ENCODE measurements at regions not wholly inside any gene's neighbourhood (a gene's known extent, or its start where the extent isn't known, plus 50 kb on each side); places are given as distances from the start of the nearest gene placed in this dataset.

- Histone ChIP-seq H3K4me3 (ENCODE audit: low read length in 2 of 2) (no peak overlapping the region), H3K9ac (ENCODE audit: low read length in 2 of 2) (no peak overlapping the region), H3K27me3 (ENCODE audit: control insufficient read depth in 1 of 2, insufficient read depth in 2 of 2, low read length in 2 of 2) (peaks cover 0 to 2% of the 10 kb centered on the region in 2 donors), H3K9me3 (ENCODE audit: control insufficient read depth in 2 of 2, low read length in 2 of 2) (no peaks in the 10 kb centered on the region), H3K36me3 (ENCODE audit: control insufficient read depth in 2 of 2, insufficient read depth in 2 of 2, low read length in 2 of 2) (no peaks in the 10 kb centered on the region), H3K27ac (ENCODE audit: low read length) (no peak overlapping the region), H3K4me1 (ENCODE audit: control insufficient read depth, insufficient read depth, low read length) (no peaks in the 10 kb centered on the region)
These were observed 1154.8 kb downstream of the GATA3 start for GRCh38 chr10:9209105-9209798.

- no peaks in the 10 kb centered on the region for H3K9me3 ChIP-seq (ENCODE audit: control insufficient read depth in 2 of 2, low read length in 2 of 2)
- no peaks in the 10 kb centered on the region for H3K36me3 ChIP-seq (ENCODE audit: control insufficient read depth in 2 of 2, insufficient read depth in 2 of 2, low read length in 2 of 2)
- no peak overlapping the region for H3K27ac ChIP-seq (ENCODE audit: low read length)
- H3K27me3 ChIP-seq (ENCODE audit: control insufficient read depth in 1 of 2, insufficient read depth in 2 of 2, low read length in 2 of 2): peaks cover 0 to 2% of the 10 kb centered on the region in 2 donors
- H3K4me3 ChIP-seq (ENCODE audit: low read length in 2 of 2): no peak overlapping the region
- no peak overlapping the region for H3K9ac ChIP-seq (ENCODE audit: low read length in 2 of 2)
- no peaks in the 10 kb centered on the region for H3K4me1 ChIP-seq (ENCODE audit: control insufficient read depth, insufficient read depth, low read length)
These were observed 1156.7 kb downstream of the GATA3 start for GRCh38 chr10:9211228-9211627.

DNA sequence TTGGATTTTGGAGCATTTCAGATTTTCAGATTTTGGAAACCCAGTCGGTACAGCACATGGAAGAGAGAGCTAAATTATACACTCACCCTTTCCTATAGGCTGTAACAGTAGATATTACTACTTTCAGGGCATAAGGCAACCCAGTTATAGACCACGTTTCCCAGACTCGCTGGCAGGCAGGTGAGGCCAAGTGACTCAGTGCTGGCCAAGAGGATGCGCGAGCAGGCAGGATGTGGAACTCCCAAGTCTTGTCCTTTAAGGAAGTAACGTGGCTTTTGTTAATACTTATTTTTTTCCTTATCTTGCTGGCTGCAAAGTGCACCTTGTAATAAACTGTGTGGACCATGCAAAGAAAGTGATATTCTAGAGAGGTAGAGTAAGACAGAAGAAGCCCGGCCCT lies 1160.1 kb downstream of the GATA3 start:
- no peaks in the 10 kb centered on the region for H3K4me1 ChIP-seq (ENCODE audit: control insufficient read depth, insufficient read depth, low read length)
- no peak overlapping the region for H3K9ac ChIP-seq (ENCODE audit: low read length in 2 of 2)
- no peak overlapping the region for H3K27ac ChIP-seq (ENCODE audit: low read length)
- peaks cover 0 to 2% of the 10 kb centered on the region in 2 donors for H3K27me3 ChIP-seq (ENCODE audit: control insufficient read depth in 1 of 2, insufficient read depth in 2 of 2, low read length in 2 of 2)
- no peaks in the 10 kb centered on the region for H3K9me3 ChIP-seq (ENCODE audit: control insufficient read depth in 2 of 2, low read length in 2 of 2)
- no peak overlapping the region for H3K4me3 ChIP-seq (ENCODE audit: low read length in 2 of 2)
- H3K36me3 ChIP-seq (ENCODE audit: control insufficient read depth in 2 of 2, insufficient read depth in 2 of 2, low read length in 2 of 2): no peaks in the 10 kb centered on the region

DNA sequence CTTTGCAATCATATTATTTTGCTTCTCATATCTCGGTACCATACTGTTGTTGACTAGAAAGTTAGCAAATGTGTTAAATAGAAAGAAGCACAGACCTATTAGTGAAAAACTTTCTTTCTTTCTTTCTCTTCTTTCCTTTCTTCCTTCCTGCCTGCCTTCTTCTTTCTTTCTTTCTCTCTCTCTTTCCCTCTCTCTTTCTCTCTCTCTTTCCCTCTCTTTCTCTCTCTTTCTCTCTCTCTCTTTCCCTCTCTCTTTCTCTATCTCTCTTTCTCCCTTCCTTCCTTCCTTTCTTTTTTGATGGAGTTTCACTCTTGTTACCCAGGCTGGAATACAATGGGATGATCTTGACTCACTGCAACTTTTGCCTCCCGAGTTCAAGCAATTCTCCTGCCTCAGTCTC lies 1160.6 kb downstream of the GATA3 start:
- no peaks in the 10 kb centered on the region for H3K36me3 ChIP-seq (ENCODE audit: control insufficient read depth in 2 of 2, insufficient read depth in 2 of 2, low read length in 2 of 2)
- H3K27ac ChIP-seq (ENCODE audit: low read length): no peak overlapping the region
- no peaks in the 10 kb centered on the region for H3K4me1 ChIP-seq (ENCODE audit: control insufficient read depth, insufficient read depth, low read length)
- peaks cover 0 to 2% of the 10 kb centered on the region in 2 donors for H3K27me3 ChIP-seq (ENCODE audit: control insufficient read depth in 1 of 2, insufficient read depth in 2 of 2, low read length in 2 of 2)
- H3K9ac ChIP-seq (ENCODE audit: low read length in 2 of 2): no peak overlapping the region
- no peaks in the 10 kb centered on the region for H3K9me3 ChIP-seq (ENCODE audit: control insufficient read depth in 2 of 2, low read length in 2 of 2)
- H3K4me3 ChIP-seq (ENCODE audit: low read length in 2 of 2): no peak overlapping the region

DNA sequence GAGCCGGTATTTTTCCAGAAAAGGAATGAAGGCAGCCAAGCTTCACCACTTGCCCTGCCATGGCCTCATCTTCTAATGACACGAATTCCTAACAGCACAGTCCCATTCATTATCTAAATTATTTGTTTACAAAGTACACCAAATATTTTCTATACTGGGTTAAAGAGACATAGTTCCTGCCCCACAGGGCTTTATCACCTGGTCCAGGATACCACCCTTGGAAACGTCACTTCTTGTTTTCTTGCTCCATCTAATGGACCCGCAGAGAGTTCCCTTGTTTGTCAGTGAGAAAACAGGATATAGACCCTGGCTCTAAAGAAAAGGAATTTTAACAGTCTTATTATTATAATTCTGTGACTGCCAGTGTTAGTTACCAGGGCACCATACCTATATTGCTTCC lies 1165.4 kb downstream of the GATA3 start:
- no peaks in the 10 kb centered on the region for H3K36me3 ChIP-seq (ENCODE audit: control insufficient read depth in 2 of 2, insufficient read depth in 2 of 2, low read length in 2 of 2)
- H3K27ac ChIP-seq (ENCODE audit: low read length): no peak overlapping the region
- no peaks in the 10 kb centered on the region for H3K9me3 ChIP-seq (ENCODE audit: control insufficient read depth in 2 of 2, low read length in 2 of 2)
- H3K9ac ChIP-seq (ENCODE audit: low read length in 2 of 2): no peak overlapping the region
- no peaks in the 10 kb centered on the region for H3K27me3 ChIP-seq (ENCODE audit: control insufficient read depth in 1 of 2, insufficient read depth in 2 of 2, low read length in 2 of 2)
- H3K4me3 ChIP-seq (ENCODE audit: low read length in 2 of 2): no peak overlapping the region
- H3K4me1 ChIP-seq (ENCODE audit: control insufficient read depth, insufficient read depth, low read length): no peaks in the 10 kb centered on the region

- Histone ChIP-seq H3K27ac (ENCODE audit: low read length) (no peak overlapping the region), H3K27me3 (ENCODE audit: control insufficient read depth in 1 of 2, insufficient read depth in 2 of 2, low read length in 2 of 2) (no peaks in the 10 kb centered on the region), H3K4me1 (ENCODE audit: control insufficient read depth, insufficient read depth, low read length) (no peaks in the 10 kb centered on the region), H3K36me3 (ENCODE audit: control insufficient read depth in 2 of 2, insufficient read depth in 2 of 2, low read length in 2 of 2) (no peaks in the 10 kb centered on the region), H3K4me3 (ENCODE audit: low read length in 2 of 2) (no peak overlapping the region), H3K9me3 (ENCODE audit: control insufficient read depth in 2 of 2, low read length in 2 of 2) (no peaks in the 10 kb centered on the region), H3K9ac (ENCODE audit: low read length in 2 of 2) (no peak overlapping the region)
These were observed 1168.4 kb downstream of the GATA3 start for GRCh38 chr10:9222917-9223316.

DNA sequence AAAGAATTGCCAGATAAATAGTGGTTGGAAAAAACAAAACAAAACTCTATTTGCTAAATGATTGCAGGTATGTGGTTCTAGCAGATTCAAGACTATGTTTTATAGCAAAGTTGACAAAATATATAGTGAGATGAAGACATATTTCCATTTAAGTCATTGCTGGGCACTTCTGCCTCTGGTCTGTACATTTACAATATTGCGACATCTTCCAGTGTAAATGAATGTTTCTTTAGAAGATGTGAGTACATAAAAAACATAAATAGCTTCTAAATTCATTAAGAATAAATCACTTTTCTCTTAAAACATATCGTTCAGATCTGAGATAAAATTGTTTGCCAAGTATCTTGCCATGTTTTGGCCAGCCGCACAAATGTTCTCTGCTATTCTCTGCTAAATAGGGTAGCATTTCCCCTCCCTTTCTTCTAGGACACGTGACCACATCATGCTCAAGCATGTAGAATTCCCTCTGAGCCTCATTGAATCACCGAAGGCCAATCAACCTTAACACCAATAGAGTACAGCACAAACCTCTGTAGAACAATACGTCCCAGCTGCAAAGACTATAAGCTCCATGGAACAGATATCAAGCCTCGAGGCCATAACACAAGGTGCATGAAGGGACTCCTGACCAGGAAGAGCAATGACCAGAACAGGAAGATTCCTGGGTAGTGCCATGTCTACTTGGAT lies 1173.3 kb downstream of the GATA3 start:
- Histone ChIP-seq H3K9me3 (ENCODE audit: control insufficient read depth in 2 of 2, low read length in 2 of 2) (no peaks in the 10 kb centered on the region), H3K4me3 (ENCODE audit: low read length in 2 of 2) (no peak overlapping the region), H3K27me3 (ENCODE audit: control insufficient read depth in 1 of 2, insufficient read depth in 2 of 2, low read length in 2 of 2) (peaks cover 0 to 4% of the 10 kb centered on the region in 2 donors), H3K27ac (ENCODE audit: low read length) (no peak overlapping the region), H3K4me1 (ENCODE audit: control insufficient read depth, insufficient read depth, low read length) (no peaks in the 10 kb centered on the region), H3K36me3 (ENCODE audit: control insufficient read depth in 2 of 2, insufficient read depth in 2 of 2, low read length in 2 of 2) (no peaks in the 10 kb centered on the region), H3K9ac (ENCODE audit: low read length in 2 of 2) (no peak overlapping the region)

- Histone ChIP-seq H3K9me3 (ENCODE audit: control insufficient read depth in 2 of 2, low read length in 2 of 2) (no peaks in the 10 kb centered on the region), H3K9ac (ENCODE audit: low read length in 2 of 2) (no peak overlapping the region), H3K4me3 (ENCODE audit: low read length in 2 of 2) (no peak overlapping the region), H3K4me1 (ENCODE audit: control insufficient read depth, insufficient read depth, low read length) (no peaks in the 10 kb centered on the region), H3K36me3 (ENCODE audit: control insufficient read depth in 2 of 2, insufficient read depth in 2 of 2, low read length in 2 of 2) (no peaks in the 10 kb centered on the region), H3K27ac (ENCODE audit: low read length) (no peak overlapping the region), H3K27me3 (ENCODE audit: control insufficient read depth in 1 of 2, insufficient read depth in 2 of 2, low read length in 2 of 2) (peaks cover 0 to 4% of the 10 kb centered on the region in 2 donors)
These were observed 1174.3 kb downstream of the GATA3 start for GRCh38 chr10:9228771-9229170.

- Histone ChIP-seq H3K36me3 (ENCODE audit: control insufficient read depth in 2 of 2, insufficient read depth in 2 of 2, low read length in 2 of 2) (no peaks in the 10 kb centered on the region), H3K9me3 (ENCODE audit: control insufficient read depth in 2 of 2, low read length in 2 of 2) (no peaks in the 10 kb centered on the region), H3K4me1 (ENCODE audit: control insufficient read depth, insufficient read depth, low read length) (no peaks in the 10 kb centered on the region), H3K4me3 (ENCODE audit: low read length in 2 of 2) (no peak overlapping the region), H3K27me3 (ENCODE audit: control insufficient read depth in 1 of 2, insufficient read depth in 2 of 2, low read length in 2 of 2) (peaks cover 0 to 4% of the 10 kb centered on the region in 2 donors), H3K9ac (ENCODE audit: low read length in 2 of 2) (no peak overlapping the region), H3K27ac (ENCODE audit: low read length) (no peak overlapping the region)
These were observed 1175.3 kb downstream of the GATA3 start for GRCh38 chr10:9229702-9230244.

GRCh38 chr10:9230625-9231024 lies 1176.1 kb downstream of the GATA3 start:
- Histone ChIP-seq H3K36me3 (ENCODE audit: control insufficient read depth in 2 of 2, insufficient read depth in 2 of 2, low read length in 2 of 2) (no peaks in the 10 kb centered on the region), H3K9me3 (ENCODE audit: control insufficient read depth in 2 of 2, low read length in 2 of 2) (no peaks in the 10 kb centered on the region), H3K4me3 (ENCODE audit: low read length in 2 of 2) (no peak overlapping the region), H3K9ac (ENCODE audit: low read length in 2 of 2) (no peak overlapping the region), H3K27ac (ENCODE audit: low read length) (no peak overlapping the region), H3K4me1 (ENCODE audit: control insufficient read depth, insufficient read depth, low read length) (no peaks in the 10 kb centered on the region), H3K27me3 (ENCODE audit: control insufficient read depth in 1 of 2, insufficient read depth in 2 of 2, low read length in 2 of 2) (peaks cover 0 to 4% of the 10 kb centered on the region in 2 donors)

- no peak overlapping the region for H3K4me3 ChIP-seq (ENCODE audit: low read length in 2 of 2)
- H3K4me1 ChIP-seq (ENCODE audit: control insufficient read depth, insufficient read depth, low read length): no peaks in the 10 kb centered on the region
- no peaks in the 10 kb centered on the region for H3K36me3 ChIP-seq (ENCODE audit: control insufficient read depth in 2 of 2, insufficient read depth in 2 of 2, low read length in 2 of 2)
- H3K9me3 ChIP-seq (ENCODE audit: control insufficient read depth in 2 of 2, low read length in 2 of 2): no peaks in the 10 kb centered on the region
- H3K9ac ChIP-seq (ENCODE audit: low read length in 2 of 2): no peak overlapping the region
- H3K27ac ChIP-seq (ENCODE audit: low read length): no peak overlapping the region
- H3K27me3 ChIP-seq (ENCODE audit: control insufficient read depth in 1 of 2, insufficient read depth in 2 of 2, low read length in 2 of 2): peaks cover 0 to 4% of the 10 kb centered on the region in 2 donors
These were observed 1179.7 kb downstream of the GATA3 start for GRCh38 chr10:9234191-9234590.
